Parathyroid adenoma (tissue), 2 donors: ENCODE measurements at regions not wholly inside any gene's neighbourhood (a gene's known extent, or its start where the extent isn't known, plus 50 kb on each side); places are given as distances from the start of the nearest gene placed in this dataset.

Experiments used
- H2AFZ ChIP-seq: fragments of 300-600 bp; sonication (generic); one replicate; pipeline ENCODE4 v1.7.0; 2017; ENCODE audit warnings: antibody characterized with exemption, mild to moderate bottlenecking
- H3K27ac ChIP-seq: fragments of 300-600 bp; sonication (generic); one replicate; pipeline ENCODE4 v1.7.0; 2017
- H3K27me3 ChIP-seq: fragments of 300-600 bp; sonication (generic); one replicate; pipeline ENCODE4 v1.7.0; 2017; ENCODE audit warnings: low read length; ENCODE audit not compliant: control insufficient read depth, insufficient read depth
- H3K36me3 ChIP-seq: fragments of 300-600 bp; sonication (generic); one replicate; pipeline ENCODE4 v1.7.0; 2017; ENCODE audit warnings: low read length; ENCODE audit not compliant: control insufficient read depth, insufficient read depth
- H3K4me1 ChIP-seq: fragments of 300-600 bp; sonication (generic); one replicate; pipeline ENCODE4 v1.7.0; 2017; ENCODE audit warnings: control low read depth
- H3K4me2 ChIP-seq: fragments of 300-600 bp; sonication (generic); one replicate; pipeline ENCODE4 v1.7.0; 2017; ENCODE audit warnings: low read length
- H3K4me3 ChIP-seq: fragments of 300-600 bp; sonication (generic); one replicate; pipeline ENCODE4 v1.7.0; 2017; ENCODE audit warnings: low read depth, low read length
- H3K79me2 ChIP-seq: fragments of 300-600 bp; sonication (generic); one replicate; pipeline ENCODE4 v1.7.0; 2017; ENCODE audit warnings: control low read depth
- H3K9ac ChIP-seq: fragments of 300-600 bp; sonication (generic); one replicate; pipeline ENCODE4 v1.7.0; 2017; ENCODE audit warnings: mild to moderate bottlenecking
- H3K9me3 ChIP-seq: fragments of 300-600 bp; sonication (generic); one replicate; pipeline ENCODE4 v1.7.0; 2017; ENCODE audit warnings: low read length; ENCODE audit not compliant: control insufficient read depth
- CTCF ChIP-seq: fragments of 300-600 bp; sonication (generic); IDR thresholded peaks from one replicate; pipeline ENCODE4 v1.7.0; 2017; ENCODE audit warnings: antibody characterized with exemption, mild to moderate bottlenecking
- donor health status: primary hyperparathyroidism.

GRCh38 chr13:105971738-105972137 is 563.7 kb downstream of the EFNB2 start:
- H3K27me3 ChIP-seq = no peaks in the 10 kb centered on the region
- no peaks in the 10 kb centered on the region for H3K9me3 ChIP-seq
- no peaks in the 10 kb centered on the region for H3K79me2 ChIP-seq
- no peak overlapping the region for H3K9ac ChIP-seq
- H3K4me3 ChIP-seq = no peak overlapping the region
- no peak for TF ChIP-seq CTCF
- no peak overlapping the region for H2AFZ ChIP-seq
- no peak overlapping the region for H3K27ac ChIP-seq
- H3K36me3 ChIP-seq = no peaks in the 10 kb centered on the region
- no peak overlapping the region for H3K4me2 ChIP-seq
- no peaks in the 10 kb centered on the region for H3K4me1 ChIP-seq

GRCh38 chr13:105971312-105971711 is 564.1 kb downstream of the EFNB2 start:
- Histone ChIP-seq H3K36me3 (no peaks in the 10 kb centered on the region), H3K4me1 (no peaks in the 10 kb centered on the region), H3K27ac (no peak overlapping the region), H3K4me2 (no peak overlapping the region), H3K9me3 (no peaks in the 10 kb centered on the region), H2AFZ (no peak overlapping the region), H3K4me3 (no peak overlapping the region), H3K9ac (no peak overlapping the region), H3K79me2 (no peaks in the 10 kb centered on the region), H3K27me3 (no peaks in the 10 kb centered on the region)
- TF ChIP-seq CTCF = no peak

GRCh38 chr13:105969761-105970160 is 565.7 kb downstream of the EFNB2 start:
- no peak overlapping the region for H3K4me2 ChIP-seq
- H3K27me3 ChIP-seq = no peaks in the 10 kb centered on the region
- no peak overlapping the region for H3K4me3 ChIP-seq
- no peaks in the 10 kb centered on the region for H3K79me2 ChIP-seq
- no peak overlapping the region for H3K27ac ChIP-seq
- no peak overlapping the region for H2AFZ ChIP-seq
- no peaks in the 10 kb centered on the region for H3K36me3 ChIP-seq
- H3K4me1 ChIP-seq = no peaks in the 10 kb centered on the region
- H3K9ac ChIP-seq = no peak overlapping the region
- no peak for TF ChIP-seq CTCF
- no peaks in the 10 kb centered on the region for H3K9me3 ChIP-seq

- no peaks in the 10 kb centered on the region for H3K4me1 ChIP-seq
- no peak overlapping the region for H3K4me2 ChIP-seq
- no peaks in the 10 kb centered on the region for H3K27me3 ChIP-seq
- H3K27ac ChIP-seq = no peak overlapping the region
- no peak overlapping the region for H2AFZ ChIP-seq
- no peak overlapping the region for H3K9ac ChIP-seq
- TF ChIP-seq CTCF = no peak
- H3K36me3 ChIP-seq = no peaks in the 10 kb centered on the region
- no peaks in the 10 kb centered on the region for H3K79me2 ChIP-seq
- no peaks in the 10 kb centered on the region for H3K9me3 ChIP-seq
- H3K4me3 ChIP-seq = no peak overlapping the region
These were observed 569.6 kb downstream of the EFNB2 start for GRCh38 chr13:105965910-105966309.

GRCh38 chr13:105962080-105962479 is 573.4 kb downstream of the EFNB2 start:
- Histone ChIP-seq H3K4me2 (no peak overlapping the region), H2AFZ (no peak overlapping the region), H3K27me3 (no peaks in the 10 kb centered on the region), H3K9me3 (no peaks in the 10 kb centered on the region), H3K9ac (no peak overlapping the region), H3K4me1 (no peaks in the 10 kb centered on the region), H3K36me3 (no peaks in the 10 kb centered on the region), H3K79me2 (no peaks in the 10 kb centered on the region), H3K27ac (no peak overlapping the region), H3K4me3 (no peak overlapping the region)
- no peak for TF ChIP-seq CTCF
